ENCODE measurements at regions not wholly inside any gene's neighbourhood (a gene's known extent, or its start where the extent isn't known, plus 50 kb on each side); places are given as distances from the start of the nearest gene placed in this dataset.
A peak's percentile ranks its signal among the peaks of the same experiment; 100 is the strongest.
"Not testable (repeated sequence)": the region's sequence is repeated elsewhere in the genome, so short reads cannot be mapped to it uniquely, and the experiment has no call there.

GRCh38 chr2:180842461-180842860, 137.9 kb upstream of the UBE2E3 start:
- intact Hi-C loops (cut with micrococcal nuclease) = no loop called here
- no peak for DNase-seq

GRCh38 chr2:180840641-180841040, 139.8 kb upstream of the UBE2E3 start:
- no peak for DNase-seq
- intact Hi-C loops (cut with micrococcal nuclease) = no loop called here
- ATAC-seq = no peak

More at GRCh38 chr2:180842461-180842860, 137.9 kb upstream of the UBE2E3 start:
- no peak for ATAC-seq

GRCh38 chr2:180829836-180830235, 150.6 kb upstream of the UBE2E3 start:
- intact Hi-C loops (cut with micrococcal nuclease) = no loop called here
- DNase-seq (no peak), ATAC-seq (no peak)

GRCh38 chr2:180829261-180829660, 151.1 kb upstream of the UBE2E3 start:
- DNase-seq (no peak), ATAC-seq (no peak)
- intact Hi-C loops (cut with micrococcal nuclease) = no loop called here

- intact Hi-C loops (cut with micrococcal nuclease) = no loop called here
- DNase-seq = no peak
Observed at GRCh38 chr2:180828756-180829155, 151.6 kb upstream of the UBE2E3 start.

GRCh38 chr2:180823546-180824141, 156.8 kb upstream of the UBE2E3 start:
- no peak for DNase-seq

More at GRCh38 chr2:180828756-180829155, 151.6 kb upstream of the UBE2E3 start:
- no peak for ATAC-seq

GRCh38 chr2:180819106-180819505, 161.3 kb upstream of the UBE2E3 start:
- no peak for DNase-seq
- ATAC-seq = no peak
- intact Hi-C loops (cut with micrococcal nuclease) = no loop called here

More at GRCh38 chr2:180823546-180824141, 156.8 kb upstream of the UBE2E3 start:
- ATAC-seq = no peak
- intact Hi-C loops (cut with micrococcal nuclease) = no loop called here

GRCh38 chr2:180818700-180819099, 161.7 kb upstream of the UBE2E3 start:
- intact Hi-C loops (cut with micrococcal nuclease); ATAC-seq: not testable (repeated sequence)
- DNase-seq = peak; percentile 25

- intact Hi-C loops (cut with micrococcal nuclease) = no loop called here
- no peak for DNase-seq
Observed at GRCh38 chr2:180799141-180799540, 181.3 kb upstream of the UBE2E3 start.

GRCh38 chr2:180790891-180791290, 189.5 kb upstream of the UBE2E3 start:
- no peak for DNase-seq
- ATAC-seq = no peak
- intact Hi-C loops (cut with micrococcal nuclease) = no loop called here

More at GRCh38 chr2:180799141-180799540, 181.3 kb upstream of the UBE2E3 start:
- ATAC-seq = no peak

- intact Hi-C loops (cut with micrococcal nuclease) = no loop called here
- no peak for ATAC-seq
- no peak for DNase-seq
Observed at GRCh38 chr2:180787330-180787729, 193.1 kb upstream of the UBE2E3 start.

GRCh38 chr2:180781276-180781675, 199.1 kb upstream of the UBE2E3 start:
- no peak for ATAC-seq
- intact Hi-C loops (cut with micrococcal nuclease) = no loop called here

GRCh38 chr2:180778291-180778690, 202.1 kb upstream of the UBE2E3 start:
- intact Hi-C loops (cut with micrococcal nuclease) = no loop called here
- no peak for ATAC-seq
- no peak for DNase-seq

More at GRCh38 chr2:180781276-180781675, 199.1 kb upstream of the UBE2E3 start:
- no peak for DNase-seq

GRCh38 chr2:180776921-180777320, 203.5 kb upstream of the UBE2E3 start:
- intact Hi-C loops (cut with micrococcal nuclease) = no loop called here
- DNase-seq (no peak), ATAC-seq (no peak)

GRCh38 chr2:180775711-180776110, 204.7 kb upstream of the UBE2E3 start:
- intact Hi-C loops (cut with micrococcal nuclease) = no loop called here
- DNase-seq (no peak), ATAC-seq (no peak)

- DNase-seq; intact Hi-C loops (cut with micrococcal nuclease): not testable (repeated sequence)
Observed at GRCh38 chr2:180765316-180765715, 215.1 kb upstream of the UBE2E3 start.

GRCh38 chr2:180763263-180763989, 217.0 kb upstream of the UBE2E3 start:
- intact Hi-C loops (cut with micrococcal nuclease) = no loop called here
- ATAC-seq = no peak
- no peak for DNase-seq

More at GRCh38 chr2:180765316-180765715, 215.1 kb upstream of the UBE2E3 start:
- not testable (repeated sequence) for ATAC-seq

- DNase-seq = no peak
- intact Hi-C loops (cut with micrococcal nuclease) = no loop called here
- no peak for ATAC-seq
Observed at GRCh38 chr2:180761224-180761623, 219.2 kb upstream of the UBE2E3 start.

- no peak for DNase-seq
- intact Hi-C loops (cut with micrococcal nuclease) = no loop called here
- ATAC-seq = no peak
Observed at GRCh38 chr2:180759631-180760030, 220.8 kb upstream of the UBE2E3 start.

GRCh38 chr2:180753809-180754761, 226.3 kb upstream of the UBE2E3 start:
- ATAC-seq (no peak), DNase-seq (no peak)
- intact Hi-C loops (cut with micrococcal nuclease) = no loop called here
